Natural killer cell (primary cell): ENCODE measurements at regions not wholly inside any gene's neighbourhood (a gene's known extent, or its start where the extent isn't known, plus 50 kb on each side); places are given as distances from the start of the nearest gene placed in this dataset.

ENCODE experiments used
- ATAC-seq, 3 donors: fragments of 150-1000 bp in 2 of 3; fragments of 200-7000 bp in 1 of 3; cut with Tn5 transposase; 1 replicate in 1 of 3; 2 replicates in 2 of 3; pipeline ENCODE4 v1.10.0; 2021; ENCODE audit warnings: mild to moderate bottlenecking in 2 of 3, moderate library complexity in 2 of 3
- DNase-seq, 2 donors: peaks; one replicate each; pipeline versions ENCODE4 v3.0.0 to v3.0.0-alpha.2; 2013 to 2021; ENCODE audit warnings: mixed read lengths in 1 of 2
- H3K27ac ChIP-seq: one replicate; pipeline ENCODE4 v1.5.1; 2013; ENCODE audit warnings: mild to moderate bottlenecking, low read length
- H3K27me3 ChIP-seq: one replicate; pipeline ENCODE4 v1.6.1; 2013; ENCODE audit warnings: low read length; ENCODE audit not compliant: control insufficient read depth, insufficient read depth
- H3K36me3 ChIP-seq: one replicate; pipeline ENCODE4 v1.6.1; 2013; ENCODE audit warnings: low read length; ENCODE audit not compliant: control insufficient read depth, insufficient read depth
- H3K4me1 ChIP-seq: one replicate; pipeline ENCODE4 v1.6.1; 2013; ENCODE audit warnings: low read length; ENCODE audit not compliant: control insufficient read depth, insufficient read depth
- H3K4me3 ChIP-seq: one replicate; pipeline ENCODE4 v1.5.1; 2013; ENCODE audit warnings: low read length
- H3K9me3 ChIP-seq: one replicate; pipeline ENCODE4 v1.6.1; 2013; ENCODE audit warnings: low read length; ENCODE audit not compliant: control insufficient read depth, insufficient read depth
- H3K27ac Mint-ChIP-seq, 2 donors: one replicate each; pipeline ENCODE4 v1.8.0; 2022; ENCODE audit warnings: mild to moderate bottlenecking in 2 of 2, mixed read lengths in 2 of 2, moderate library complexity in 1 of 2
- H3K27me3 Mint-ChIP-seq, 2 donors: one replicate each; pipeline ENCODE4 v1.8.0; 2022; ENCODE audit warnings: low read depth in 2 of 2, mixed read lengths in 2 of 2
- H3K36me3 Mint-ChIP-seq: one replicate; pipeline ENCODE4 v1.8.0; 2022; ENCODE audit warnings: mixed read lengths
- H3K4me1 Mint-ChIP-seq, 2 donors: one replicate each; pipeline ENCODE4 v1.8.0; 2022; ENCODE audit warnings: mixed read lengths in 2 of 2
- H3K4me3 Mint-ChIP-seq: one replicate; pipeline ENCODE4 v1.8.0; 2022; ENCODE audit warnings: mild to moderate bottlenecking, moderate library complexity, mixed read lengths
- H3K9me3 Mint-ChIP-seq, 2 donors: one replicate each; pipeline ENCODE4 v1.8.0; 2022; ENCODE audit warnings: mixed read lengths in 2 of 2
- WGBS: methylation state at CpG from one replicate; pipeline ENCODE4 v1.1.7; 2013; ENCODE audit warnings: missing lambda C conversion rate; ENCODE audit not compliant: insufficient coverage; 5-methylcytosine and 5-hydroxymethylcytosine counted together
- intact Hi-C: fragments of 100-400 bp; cut with micrococcal nuclease; formaldehyde crosslinking; loops from one replicate; pipeline ENCODE4 v1.14.2; 2022
- TF ChIP-seq, protein P1 (sequence below): fragments of 200-600 bp; IDR thresholded peaks from one replicate; pipeline ENCODE4 v1.8.0; 2022; ENCODE audit warnings: antibody characterized with exemption

GRCh38 chr10:21463436-21463835 lies 62.0 kb downstream of the SKIDA1 start:
- H3K4me1 ChIP-seq, result no peaks in the 10 kb centered on the region
- H3K27me3 ChIP-seq, result no peaks in the 10 kb centered on the region
- WGBS, result 75% methylated on average over 3 of the region's 3 CpGs
- Mint-ChIP-seq H3K9me3 (no peaks in the 10 kb centered on the region), H3K4me3 (no peak overlapping the region), H3K4me1 (no peaks in the 10 kb centered on the region), H3K36me3 (no peaks in the 10 kb centered on the region), H3K27me3 (peaks cover 7 to 11% of the 10 kb centered on the region in 2 donors), H3K27ac (no peak overlapping the region)
- no peak for ATAC-seq
- no peaks in the 10 kb centered on the region for H3K9me3 ChIP-seq
- no peak for DNase-seq
- TF ChIP-seq, protein P1, sequence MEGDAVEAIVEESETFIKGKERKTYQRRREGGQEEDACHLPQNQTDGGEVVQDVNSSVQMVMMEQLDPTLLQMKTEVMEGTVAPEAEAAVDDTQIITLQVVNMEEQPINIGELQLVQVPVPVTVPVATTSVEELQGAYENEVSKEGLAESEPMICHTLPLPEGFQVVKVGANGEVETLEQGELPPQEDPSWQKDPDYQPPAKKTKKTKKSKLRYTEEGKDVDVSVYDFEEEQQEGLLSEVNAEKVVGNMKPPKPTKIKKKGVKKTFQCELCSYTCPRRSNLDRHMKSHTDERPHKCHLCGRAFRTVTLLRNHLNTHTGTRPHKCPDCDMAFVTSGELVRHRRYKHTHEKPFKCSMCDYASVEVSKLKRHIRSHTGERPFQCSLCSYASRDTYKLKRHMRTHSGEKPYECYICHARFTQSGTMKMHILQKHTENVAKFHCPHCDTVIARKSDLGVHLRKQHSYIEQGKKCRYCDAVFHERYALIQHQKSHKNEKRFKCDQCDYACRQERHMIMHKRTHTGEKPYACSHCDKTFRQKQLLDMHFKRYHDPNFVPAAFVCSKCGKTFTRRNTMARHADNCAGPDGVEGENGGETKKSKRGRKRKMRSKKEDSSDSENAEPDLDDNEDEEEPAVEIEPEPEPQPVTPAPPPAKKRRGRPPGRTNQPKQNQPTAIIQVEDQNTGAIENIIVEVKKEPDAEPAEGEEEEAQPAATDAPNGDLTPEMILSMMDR, result no peak
- intact Hi-C loops, result no loop called here
- no peak overlapping the region for H3K4me3 ChIP-seq
- H3K27ac ChIP-seq, result no peak overlapping the region
- no peaks in the 10 kb centered on the region for H3K36me3 ChIP-seq

- ATAC-seq, result no peak
- H3K36me3 ChIP-seq, result no peaks in the 10 kb centered on the region
- DNase-seq, result no peak
- H3K4me1 ChIP-seq, result no peaks in the 10 kb centered on the region
- H3K4me3 ChIP-seq, result no peak overlapping the region
- TF ChIP-seq, protein P1, result no peak
- no peaks in the 10 kb centered on the region for H3K9me3 ChIP-seq
- 75% methylated on average over 1 of the region's 5 CpGs for WGBS
- H3K4me1 Mint-ChIP-seq, result no peaks in the 10 kb centered on the region
- H3K36me3 Mint-ChIP-seq, result no peaks in the 10 kb centered on the region
- H3K9me3 Mint-ChIP-seq, result no peaks in the 10 kb centered on the region
- intact Hi-C loops, result no loop called here
- H3K27me3 ChIP-seq, result no peaks in the 10 kb centered on the region
- H3K4me3 Mint-ChIP-seq, result no peak overlapping the region
- peaks cover 9 to 28% of the 10 kb centered on the region in 2 donors for H3K27me3 Mint-ChIP-seq
- H3K27ac ChIP-seq, result no peak overlapping the region
- H3K27ac Mint-ChIP-seq, result no peak overlapping the region
Measured at GRCh38 chr10:21458126-21458871, 67.2 kb downstream of the SKIDA1 start.

DNA sequence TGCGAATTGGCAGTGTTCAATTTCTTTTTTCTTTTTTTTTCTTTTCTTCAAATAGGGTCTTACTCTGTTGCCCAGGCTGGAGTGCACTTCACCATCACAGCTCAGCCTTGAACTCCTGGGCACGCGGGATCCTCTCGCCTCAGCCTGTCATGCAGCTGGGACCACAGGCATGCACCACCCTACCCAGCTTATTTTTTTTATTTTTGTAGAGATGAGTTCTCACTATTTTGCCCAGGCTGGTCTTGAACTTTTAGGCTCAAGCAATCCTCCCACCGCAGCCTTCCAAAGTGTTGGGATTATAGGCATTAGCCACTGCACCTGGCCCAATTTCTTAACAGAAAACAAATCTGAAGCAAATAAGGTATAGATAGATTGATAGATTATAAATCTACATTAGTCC lies 69.3 kb downstream of the SKIDA1 start:
- intact Hi-C loops, result no loop called here
- Mint-ChIP-seq H3K9me3 (no peaks in the 10 kb centered on the region), H3K4me1 (no peaks in the 10 kb centered on the region), H3K27ac (no peak overlapping the region), H3K27me3 (peaks cover 9 to 25% of the 10 kb centered on the region in 2 donors), H3K4me3 (no peak overlapping the region), H3K36me3 (no peaks in the 10 kb centered on the region)
- Histone ChIP-seq H3K4me1 (no peaks in the 10 kb centered on the region), H3K9me3 (no peaks in the 10 kb centered on the region), H3K27ac (no peak overlapping the region), H3K36me3 (no peaks in the 10 kb centered on the region), H3K27me3 (no peaks in the 10 kb centered on the region), H3K4me3 (no peak overlapping the region)
- no peak for ATAC-seq
- no peak for DNase-seq
- WGBS, result 100% methylated on average over 5 of the region's 5 CpGs
- TF ChIP-seq, protein P1, result no peak

- Histone ChIP-seq H3K4me3 (no peak overlapping the region), H3K9me3 (no peaks in the 10 kb centered on the region), H3K36me3 (no peaks in the 10 kb centered on the region), H3K27ac (no peak overlapping the region), H3K4me1 (no peaks in the 10 kb centered on the region), H3K27me3 (no peaks in the 10 kb centered on the region)
- TF ChIP-seq, protein P1, result no peak
- Mint-ChIP-seq H3K27me3 (peaks cover 5 to 12% of the 10 kb centered on the region in 2 donors), H3K36me3 (no peaks in the 10 kb centered on the region), H3K27ac (no peak overlapping the region), H3K4me3 (no peak overlapping the region), H3K4me1 (no peaks in the 10 kb centered on the region), H3K9me3 (no peaks in the 10 kb centered on the region)
- no peak for ATAC-seq
- DNase-seq, result no peak
- 85% methylated on average over 2 of the region's 3 CpGs for WGBS
- intact Hi-C loops, result no loop called here
Measured at GRCh38 chr10:21452203-21452602, 73.3 kb downstream of the SKIDA1 start.
